Ascending aorta (tissue), 2 donors: ENCODE measurements at regions not wholly inside any gene's neighbourhood (a gene's known extent, or its start where the extent isn't known, plus 50 kb on each side); places are given as distances from the start of the nearest gene placed in this dataset.
"Not testable (repeated sequence)": the region's sequence is repeated elsewhere in the genome, so short reads cannot be mapped to it uniquely, and the experiment has no call there.

Experiments used
- DNase-seq, 2 donors: peaks; one replicate each; pipeline ENCODE4 v3.0.0-alpha.2; 2019; ENCODE audit warnings: low spot score in 2 of 2
- H3K27ac ChIP-seq, 2 donors: fragments of 200-600 bp; sonication (generic); one replicate each; pipeline ENCODE4 v1.5.1; 2016 to 2017; ENCODE audit warnings: mild to moderate bottlenecking in 1 of 2
- H3K27me3 ChIP-seq: fragments of 200-600 bp; sonication (generic); one replicate; pipeline ENCODE4 v1.5.1; 2017
- H3K36me3 ChIP-seq, 2 donors: fragments of 200-600 bp; sonication (generic); one replicate each; pipeline ENCODE4 v1.5.1; 2016
- H3K4me1 ChIP-seq, 2 donors: fragments of 200-600 bp; sonication (generic); one replicate each; pipeline ENCODE4 v1.5.1; 2016 to 2017; ENCODE audit warnings: mild to moderate bottlenecking in 1 of 2
- H3K4me3 ChIP-seq, 2 donors: fragments of 200-600 bp; sonication (generic); one replicate each; pipeline ENCODE4 v1.5.1; 2016 to 2017; ENCODE audit warnings: mild to moderate bottlenecking in 1 of 2
- H3K9me3 ChIP-seq, 2 donors: fragments of 200-600 bp; sonication (generic); one replicate each; pipeline ENCODE4 v1.5.1; 2016
- intact Hi-C: fragments of 100-400 bp; cut with DNase I; formaldehyde crosslinking; loops from one replicate; pipeline ENCODE4 v1.15.1; 2023
- TF ChIP-seq, protein P1 (sequence below), 3 experiments: fragments of 200-600 bp in 2 of 3; fragments of 450-650 bp in 1 of 3; sonication (generic) in 2 of 3; IDR thresholded peaks; one replicate each; pipeline ENCODE4 v1.5.1; 2016 to 2019; ENCODE audit warnings: antibody characterized with exemption in 3 of 3, mild to moderate bottlenecking in 1 of 3, moderate library complexity in 1 of 3

DNA sequence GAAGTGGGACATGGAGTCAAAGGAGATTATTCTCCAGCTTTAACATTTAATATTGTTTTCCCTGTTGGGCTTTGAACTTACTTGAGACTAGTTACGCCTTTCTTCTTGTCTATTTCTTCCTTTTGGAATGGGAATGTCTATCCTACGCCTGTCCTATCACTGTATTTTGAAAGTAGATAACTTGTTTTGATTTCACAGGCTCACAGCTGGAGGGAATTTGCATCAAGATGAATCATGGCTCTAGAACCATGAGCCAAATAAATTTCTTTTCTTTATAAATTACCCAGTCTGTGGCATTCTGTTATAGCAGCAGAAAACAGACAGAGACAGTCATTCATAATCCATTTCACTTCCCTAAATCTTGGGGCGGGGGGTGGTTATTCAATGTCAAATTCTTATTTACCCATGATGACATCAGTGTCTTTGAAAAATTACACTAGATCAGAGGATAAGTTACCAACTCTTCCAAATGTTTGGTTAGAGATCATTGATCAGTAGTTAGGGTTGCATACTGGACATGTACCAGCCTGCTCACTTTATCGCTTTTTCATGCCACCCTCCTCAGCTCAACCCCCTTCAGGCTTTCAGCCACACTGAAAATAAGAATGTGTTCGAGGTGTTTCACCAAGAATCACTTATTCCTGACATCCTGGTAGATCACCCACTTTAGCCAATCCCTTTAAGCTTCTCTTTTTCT, 419.6 kb upstream of the PIK3R1 start:
- no peaks in the 10 kb centered on the region for H3K27me3 ChIP-seq
- H3K4me3 ChIP-seq = no peak overlapping the region
- no peak overlapping the region for H3K27ac ChIP-seq
- no peaks in the 10 kb centered on the region for H3K36me3 ChIP-seq
- DNase-seq = no peak
- intact Hi-C loops = no loop called here
- TF ChIP-seq, protein P1, sequence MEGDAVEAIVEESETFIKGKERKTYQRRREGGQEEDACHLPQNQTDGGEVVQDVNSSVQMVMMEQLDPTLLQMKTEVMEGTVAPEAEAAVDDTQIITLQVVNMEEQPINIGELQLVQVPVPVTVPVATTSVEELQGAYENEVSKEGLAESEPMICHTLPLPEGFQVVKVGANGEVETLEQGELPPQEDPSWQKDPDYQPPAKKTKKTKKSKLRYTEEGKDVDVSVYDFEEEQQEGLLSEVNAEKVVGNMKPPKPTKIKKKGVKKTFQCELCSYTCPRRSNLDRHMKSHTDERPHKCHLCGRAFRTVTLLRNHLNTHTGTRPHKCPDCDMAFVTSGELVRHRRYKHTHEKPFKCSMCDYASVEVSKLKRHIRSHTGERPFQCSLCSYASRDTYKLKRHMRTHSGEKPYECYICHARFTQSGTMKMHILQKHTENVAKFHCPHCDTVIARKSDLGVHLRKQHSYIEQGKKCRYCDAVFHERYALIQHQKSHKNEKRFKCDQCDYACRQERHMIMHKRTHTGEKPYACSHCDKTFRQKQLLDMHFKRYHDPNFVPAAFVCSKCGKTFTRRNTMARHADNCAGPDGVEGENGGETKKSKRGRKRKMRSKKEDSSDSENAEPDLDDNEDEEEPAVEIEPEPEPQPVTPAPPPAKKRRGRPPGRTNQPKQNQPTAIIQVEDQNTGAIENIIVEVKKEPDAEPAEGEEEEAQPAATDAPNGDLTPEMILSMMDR (IDR thresholded peaks at IDR 0.05) = no peak
- no peaks in the 10 kb centered on the region for H3K9me3 ChIP-seq
- peaks cover 0 to 2% of the 10 kb centered on the region in 2 donors for H3K4me1 ChIP-seq

DNA sequence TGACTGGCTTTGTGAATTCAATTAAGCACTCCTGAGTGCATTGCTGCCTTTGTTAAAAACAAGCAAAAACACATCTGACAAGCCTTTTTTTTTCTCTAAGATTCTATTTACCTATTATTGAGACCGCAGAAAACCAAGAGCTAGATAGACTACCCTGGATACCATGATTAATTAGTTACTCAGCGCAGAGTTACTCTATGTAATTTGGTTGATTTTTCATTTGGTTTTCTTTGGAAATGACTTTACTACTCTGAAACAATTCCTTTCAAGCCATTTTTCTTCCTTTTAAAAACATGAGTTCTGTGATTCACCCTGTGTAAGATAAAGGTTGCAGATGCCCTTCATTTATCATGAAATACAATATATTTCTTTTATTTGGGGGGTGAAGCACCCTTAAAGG, 421.6 kb upstream of the PIK3R1 start:
- DNase-seq = no peak
- H3K4me1 ChIP-seq = no peaks in the 10 kb centered on the region
- no peak overlapping the region for H3K4me3 ChIP-seq
- TF ChIP-seq, protein P1 (IDR thresholded peaks at IDR 0.05) = no peak
- H3K27me3 ChIP-seq = no peaks in the 10 kb centered on the region
- H3K36me3 ChIP-seq = no peaks in the 10 kb centered on the region
- intact Hi-C loops = no loop called here
- H3K27ac ChIP-seq = no peak overlapping the region
- H3K9me3 ChIP-seq = no peaks in the 10 kb centered on the region

DNA sequence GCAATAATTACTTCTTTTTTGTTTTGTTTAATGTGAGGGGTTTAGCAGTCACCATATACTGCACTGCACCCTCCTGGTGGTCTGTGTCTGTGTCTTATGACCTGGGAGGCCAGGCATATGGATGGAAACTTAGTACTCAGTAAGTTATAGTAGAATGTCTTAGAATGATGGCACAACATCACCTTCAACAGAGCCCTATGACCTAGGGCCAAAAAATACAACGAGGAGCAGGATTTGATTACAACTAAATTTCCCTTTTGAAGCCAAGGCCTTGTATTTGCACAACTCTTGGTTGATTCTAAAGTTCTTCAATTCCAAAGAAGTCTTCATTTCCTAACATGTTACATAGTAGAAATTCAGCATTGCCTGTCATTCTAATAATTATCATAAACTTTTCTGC, 422.1 kb upstream of the PIK3R1 start:
- no peak for DNase-seq
- no peaks in the 10 kb centered on the region for H3K27me3 ChIP-seq
- TF ChIP-seq, protein P1 (IDR thresholded peaks at IDR 0.05) = no peak
- H3K9me3 ChIP-seq = no peaks in the 10 kb centered on the region
- no peaks in the 10 kb centered on the region for H3K36me3 ChIP-seq
- intact Hi-C loops = no loop called here
- no peaks in the 10 kb centered on the region for H3K4me1 ChIP-seq
- H3K4me3 ChIP-seq = no peak overlapping the region
- no peak overlapping the region for H3K27ac ChIP-seq

DNA sequence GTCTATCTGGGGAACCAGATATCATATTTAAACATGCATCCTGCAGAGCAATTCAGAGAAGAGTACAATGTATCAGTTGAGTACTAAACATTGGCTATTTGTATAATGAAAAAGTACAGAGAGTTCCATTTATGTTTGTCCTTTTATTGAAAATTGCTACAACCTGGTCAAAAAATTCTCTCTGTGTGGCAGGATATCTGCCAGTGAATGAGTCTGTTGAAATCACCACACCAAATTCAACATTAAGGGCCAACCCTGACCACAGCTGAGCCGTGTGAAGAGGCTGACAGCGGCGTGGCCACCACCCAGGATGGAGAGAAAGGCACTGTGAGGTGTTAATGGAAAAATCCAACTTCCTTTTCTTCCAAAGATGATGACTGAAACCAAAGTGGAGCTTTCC, 422.7 kb upstream of the PIK3R1 start:
- Histone ChIP-seq H3K9me3 (no peaks in the 10 kb centered on the region), H3K4me1 (no peaks in the 10 kb centered on the region), H3K27ac (no peak overlapping the region), H3K4me3 (no peak overlapping the region), H3K36me3 (no peaks in the 10 kb centered on the region), H3K27me3 (no peaks in the 10 kb centered on the region)
- DNase-seq = no peak
- intact Hi-C loops = no loop called here
- TF ChIP-seq, protein P1 (IDR thresholded peaks at IDR 0.05) = no peak

DNA sequence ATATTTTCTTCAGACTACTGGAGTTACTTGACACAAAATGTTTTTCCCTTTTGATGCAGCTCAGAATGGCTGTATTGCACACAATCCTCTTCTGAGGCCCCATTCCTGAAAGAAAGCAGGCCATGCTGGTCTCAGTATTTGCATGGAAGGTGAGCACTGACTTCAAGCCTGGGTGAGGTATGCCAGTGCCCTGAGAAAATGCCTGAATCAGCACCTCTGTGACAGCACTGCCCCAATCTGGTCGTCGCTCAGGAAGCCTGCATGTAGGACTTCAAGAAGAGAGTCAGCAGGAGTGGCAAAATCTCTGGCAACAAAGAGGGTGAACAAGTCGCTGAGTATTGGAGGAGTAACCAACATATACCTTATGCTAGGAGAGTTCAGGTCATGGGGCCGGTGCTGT, 425.2 kb upstream of the PIK3R1 start:
- Histone ChIP-seq H3K4me3 (no peak overlapping the region), H3K27ac (no peak overlapping the region), H3K9me3 (no peaks in the 10 kb centered on the region), H3K36me3 (no peaks in the 10 kb centered on the region), H3K27me3 (no peaks in the 10 kb centered on the region), H3K4me1 (no peaks in the 10 kb centered on the region)
- DNase-seq = no peak
- intact Hi-C loops = no loop called here
- TF ChIP-seq, protein P1 (IDR thresholded peaks at IDR 0.05) = no peak

DNA sequence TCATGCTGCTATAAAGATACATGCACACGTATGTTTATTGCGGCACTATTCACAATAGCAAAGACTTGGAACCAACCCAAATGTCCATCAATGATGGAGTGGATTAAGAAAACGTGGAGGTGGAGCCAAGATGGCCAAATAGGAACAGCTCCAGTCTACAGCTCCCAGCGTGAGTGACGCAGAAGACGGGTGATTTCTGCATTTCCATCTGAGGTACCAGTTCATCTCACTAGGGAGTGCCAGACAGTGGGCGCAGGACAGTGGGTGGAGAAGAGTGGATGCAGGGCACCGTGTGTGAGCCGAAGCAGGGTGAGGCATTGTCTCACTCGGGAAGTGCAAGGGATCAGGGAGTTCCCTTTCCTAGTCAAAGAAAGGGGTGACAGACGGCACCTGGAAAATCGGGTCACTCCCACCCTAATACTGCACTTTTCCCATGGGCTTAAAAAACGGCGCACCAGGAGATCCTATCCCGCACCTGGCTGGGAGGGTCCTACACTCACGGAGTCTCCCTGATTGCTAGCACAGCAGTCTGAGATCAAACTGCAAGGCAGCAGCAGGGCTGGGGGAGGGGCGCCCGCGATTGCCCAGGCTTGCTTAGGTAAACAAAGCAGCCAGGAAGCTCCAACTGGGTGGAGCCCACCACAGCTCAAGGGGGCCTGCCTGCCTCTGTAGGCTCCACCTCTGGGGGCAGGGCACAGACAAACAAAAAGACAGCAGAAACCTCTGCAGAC, 435.5 kb upstream of the PIK3R1 start:
- DNase-seq, intact Hi-C loops, H3K4me1 ChIP-seq, H3K27ac ChIP-seq, H3K9me3 ChIP-seq, H3K36me3 ChIP-seq, H3K4me3 ChIP-seq, H3K27me3 ChIP-seq: not testable (repeated sequence)
